Esophagus squamous epithelium (tissue), 5 donors: ENCODE measurements at regions not wholly inside any gene's neighbourhood (a gene's known extent, or its start where the extent isn't known, plus 50 kb on each side); places are given as distances from the start of the nearest gene placed in this dataset.

Experiments used
- DNase-seq: peaks from one replicate; lab custom pipeline; 2025; lab: John Stamatoyannopoulos, UW
- H3K27ac ChIP-seq, 4 donors: fragments of 200-600 bp; sonication (generic); one replicate each; pipeline ENCODE4 v1.5.1; 2016 to 2019; ENCODE audit warnings: mild to moderate bottlenecking in 1 of 4
- H3K27me3 ChIP-seq, 4 donors: fragments of 200-600 bp; sonication (generic); 1 replicate in 3 of 4; 2 replicates in 1 of 4; pipeline versions ENCODE4 v1.5.1 to v1.6.0; 2017 to 2021; ENCODE audit warnings: antibody characterized with exemption in 1 of 4
- H3K36me3 ChIP-seq, 3 donors: fragments of 200-600 bp; sonication (generic); one replicate each; pipeline ENCODE4 v1.5.1; 2016 to 2019
- H3K4me1 ChIP-seq, 3 donors: fragments of 200-600 bp; sonication (generic); one replicate each; pipeline ENCODE4 v1.5.1; 2017 to 2019
- H3K4me3 ChIP-seq, 4 donors: fragments of 200-600 bp; sonication (generic); 1 replicate in 3 of 4; 2 replicates in 1 of 4; pipeline ENCODE4 v1.5.1; 2016 to 2019; ENCODE audit warnings: mild to moderate bottlenecking in 2 of 4, moderate library complexity in 1 of 4
- H3K9me3 ChIP-seq, 3 donors: fragments of 200-600 bp; sonication (generic); one replicate each; pipeline ENCODE4 v1.5.1; 2016 to 2019
- CTCF ChIP-seq, 6 experiments: fragments of 450-650 bp in 4 of 6; fragments of 200-600 bp in 2 of 6; sonication (generic) in 2 of 6; IDR thresholded peaks; one replicate each; pipeline ENCODE4 v1.5.1; 2016 to 2019; ENCODE audit warnings: antibody characterized with exemption in 6 of 6, mild to moderate bottlenecking in 4 of 6, moderate library complexity in 4 of 6
- POLR2A ChIP-seq, 4 donors: fragments of 450-650 bp; IDR thresholded peaks; one replicate each; pipeline ENCODE4 v1.6.1; 2017; ENCODE audit warnings: antibody characterized with exemption in 4 of 4, mild to moderate bottlenecking in 4 of 4, moderate library complexity in 3 of 4
- WGBS, 2 donors: methylation state at CpG; one replicate each; pipeline ENCODE4 v1.1.5; 2018; 5-methylcytosine and 5-hydroxymethylcytosine counted together
- intact Hi-C: fragments of 100-400 bp; cut with DNase I; formaldehyde crosslinking; loops from one replicate; pipeline ENCODE4 v1.15.0; 2022
- donor health status: DM: yes; HTN: yes; CAD: no.

- Histone ChIP-seq H3K27ac (no peak overlapping the region), H3K36me3 (no peaks in the 10 kb centered on the region), H3K4me3 (no peak overlapping the region), H3K4me1 (no peaks in the 10 kb centered on the region), H3K27me3 (no peaks in the 10 kb centered on the region), H3K9me3 (no peaks in the 10 kb centered on the region)
- intact Hi-C loops, result loop anchor here (10.0 kb wide), 1 partner anchor 522 kb away; no protein-coding TSS in a partner anchor
- WGBS, 2 donors, result 62 to 72% methylated on average over 1 of the region's 1 CpG
- TF ChIP-seq CTCF (IDR thresholded peaks at IDR 0.05), result peak in 2 of 6 experiments; percentile 7 to 47
- TF ChIP-seq POLR2A (IDR thresholded peaks at IDR 0.05), result no peak
- no peak for DNase-seq
These were observed 80.8 kb upstream of the IQCM start for GRCh38 chr4:149896432-149896831.

GRCh38 chr4:149897783-149898182, 82.1 kb upstream of the IQCM start:
- H3K27me3 ChIP-seq, result no peaks in the 10 kb centered on the region
- intact Hi-C loops, result loop anchor here (10.0 kb wide), 1 partner anchor 523 kb away; no protein-coding TSS in a partner anchor
- DNase-seq, result no peak
- no peaks in the 10 kb centered on the region for H3K4me1 ChIP-seq
- H3K27ac ChIP-seq, result no peak overlapping the region
- no peaks in the 10 kb centered on the region for H3K9me3 ChIP-seq
- TF ChIP-seq POLR2A (IDR thresholded peaks at IDR 0.05) (no peak), CTCF (IDR thresholded peaks at IDR 0.05) (peak in 5 of 6 experiments; percentile 7 to 56 (median 14))
- H3K4me3 ChIP-seq, result no peak overlapping the region
- H3K36me3 ChIP-seq, result no peaks in the 10 kb centered on the region

GRCh38 chr4:149901128-149901527, 85.5 kb upstream of the IQCM start:
- no peaks in the 10 kb centered on the region for H3K9me3 ChIP-seq
- no peak overlapping the region for H3K27ac ChIP-seq
- DNase-seq, result no peak
- 86 to 87% methylated on average over 5 of the region's 5 CpGs for WGBS, 2 donors
- H3K4me3 ChIP-seq, result no peak overlapping the region
- no peaks in the 10 kb centered on the region for H3K36me3 ChIP-seq
- H3K4me1 ChIP-seq, result no peaks in the 10 kb centered on the region
- intact Hi-C loops, result no loop called here
- H3K27me3 ChIP-seq, result no peaks in the 10 kb centered on the region
- no peak for TF ChIP-seq POLR2A (IDR thresholded peaks at IDR 0.05)
- TF ChIP-seq CTCF (IDR thresholded peaks at IDR 0.05), result no peak

GRCh38 chr4:149902242-149902641, 86.6 kb upstream of the IQCM start:
- DNase-seq, result no peak
- Histone ChIP-seq H3K4me1 (no peaks in the 10 kb centered on the region), H3K27me3 (no peaks in the 10 kb centered on the region), H3K4me3 (no peak overlapping the region), H3K9me3 (no peaks in the 10 kb centered on the region), H3K27ac (no peak overlapping the region), H3K36me3 (no peaks in the 10 kb centered on the region)
- WGBS, 2 donors, result 66 to 92% methylated on average over 2 of the region's 2 CpGs
- intact Hi-C loops, result no loop called here
- TF ChIP-seq POLR2A (IDR thresholded peaks at IDR 0.05) (no peak), CTCF (IDR thresholded peaks at IDR 0.05) (no peak)

GRCh38 chr4:149910177-149910576, 94.5 kb upstream of the IQCM start:
- Histone ChIP-seq H3K27ac (no peak overlapping the region), H3K4me3 (no peak overlapping the region), H3K4me1 (no peaks in the 10 kb centered on the region), H3K27me3 (no peaks in the 10 kb centered on the region), H3K9me3 (no peaks in the 10 kb centered on the region), H3K36me3 (no peaks in the 10 kb centered on the region)
- DNase-seq, result no peak
- intact Hi-C loops, result no loop called here
- TF ChIP-seq CTCF (IDR thresholded peaks at IDR 0.05) (no peak), POLR2A (IDR thresholded peaks at IDR 0.05) (no peak)
- WGBS, 2 donors, result 74 to 76% methylated on average over 3 of the region's 3 CpGs
